ENCODE measurements at regions not wholly inside any gene's neighbourhood (a gene's known extent, or its start where the extent isn't known, plus 50 kb on each side); places are given as distances from the start of the nearest gene placed in this dataset.

DNA sequence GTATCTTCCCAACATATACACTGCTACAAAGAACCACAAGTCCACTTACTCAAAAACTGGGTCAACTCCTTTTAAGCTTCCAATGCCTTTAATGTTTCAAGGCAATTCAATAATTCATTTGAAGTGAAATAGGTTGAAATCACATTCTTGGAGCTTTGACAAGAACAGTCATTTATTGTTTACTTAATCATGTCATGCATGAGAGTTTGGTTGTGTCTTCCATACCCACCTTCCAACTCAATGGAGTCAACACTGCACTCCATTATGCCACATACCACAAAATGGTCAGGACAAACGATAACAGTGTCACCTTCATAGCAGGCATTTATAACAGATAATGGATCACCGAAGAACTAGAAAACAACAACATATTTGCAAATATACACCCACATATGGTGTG, 506.3 kb downstream of the UQCRFS1 start:
- no peak overlapping the region for H3K4me3 ChIP-seq (ENCODE audit: low read depth, low read length, poor library complexity, severe bottlenecking)
- POLR2A ChIA-PET (ENCODE audit: low non-redundant PET): no interaction called here
- H3K9me3 ChIP-seq (ENCODE audit: low read depth, low read length, poor library complexity, severe bottlenecking): peaks cover 16% of the 10 kb centered on the region
- no peak for TF ChIP-seq EZH2 (IDR thresholded peaks at IDR 0.05; ENCODE audit: borderline replicate concordance, low read depth, low read length, poor library complexity, severe bottlenecking)
- TF ChIP-seq, protein P1, sequence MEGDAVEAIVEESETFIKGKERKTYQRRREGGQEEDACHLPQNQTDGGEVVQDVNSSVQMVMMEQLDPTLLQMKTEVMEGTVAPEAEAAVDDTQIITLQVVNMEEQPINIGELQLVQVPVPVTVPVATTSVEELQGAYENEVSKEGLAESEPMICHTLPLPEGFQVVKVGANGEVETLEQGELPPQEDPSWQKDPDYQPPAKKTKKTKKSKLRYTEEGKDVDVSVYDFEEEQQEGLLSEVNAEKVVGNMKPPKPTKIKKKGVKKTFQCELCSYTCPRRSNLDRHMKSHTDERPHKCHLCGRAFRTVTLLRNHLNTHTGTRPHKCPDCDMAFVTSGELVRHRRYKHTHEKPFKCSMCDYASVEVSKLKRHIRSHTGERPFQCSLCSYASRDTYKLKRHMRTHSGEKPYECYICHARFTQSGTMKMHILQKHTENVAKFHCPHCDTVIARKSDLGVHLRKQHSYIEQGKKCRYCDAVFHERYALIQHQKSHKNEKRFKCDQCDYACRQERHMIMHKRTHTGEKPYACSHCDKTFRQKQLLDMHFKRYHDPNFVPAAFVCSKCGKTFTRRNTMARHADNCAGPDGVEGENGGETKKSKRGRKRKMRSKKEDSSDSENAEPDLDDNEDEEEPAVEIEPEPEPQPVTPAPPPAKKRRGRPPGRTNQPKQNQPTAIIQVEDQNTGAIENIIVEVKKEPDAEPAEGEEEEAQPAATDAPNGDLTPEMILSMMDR (conservative IDR thresholded peaks at IDR 0.05; ENCODE audit: low read depth, low read length): no peak
- no peak for DNase-seq (ENCODE audit: low spot score)
- no peaks in the 10 kb centered on the region for H3K36me3 ChIP-seq (ENCODE audit: insufficient read depth, low read length, poor library complexity, severe bottlenecking)
- H3K27ac ChIP-seq (ENCODE audit: low read depth, low read length, poor library complexity, severe bottlenecking): no peak overlapping the region
- CTCF ChIA-PET: no interaction called here
- intact Hi-C loops (cut with micrococcal nuclease; ENCODE audit: unreplicated experiment): no loop called here
- no TSS peak for BruUV-seq (replicated peaks)
- H3K27me3 ChIP-seq (replicated peaks; ENCODE audit: insufficient read depth, low read depth, low read length, poor library complexity): no peaks in the 10 kb centered on the region
- H3K4me1 ChIP-seq (ENCODE audit: insufficient read depth, low read length, poor library complexity, severe bottlenecking): no peaks in the 10 kb centered on the region

DNA sequence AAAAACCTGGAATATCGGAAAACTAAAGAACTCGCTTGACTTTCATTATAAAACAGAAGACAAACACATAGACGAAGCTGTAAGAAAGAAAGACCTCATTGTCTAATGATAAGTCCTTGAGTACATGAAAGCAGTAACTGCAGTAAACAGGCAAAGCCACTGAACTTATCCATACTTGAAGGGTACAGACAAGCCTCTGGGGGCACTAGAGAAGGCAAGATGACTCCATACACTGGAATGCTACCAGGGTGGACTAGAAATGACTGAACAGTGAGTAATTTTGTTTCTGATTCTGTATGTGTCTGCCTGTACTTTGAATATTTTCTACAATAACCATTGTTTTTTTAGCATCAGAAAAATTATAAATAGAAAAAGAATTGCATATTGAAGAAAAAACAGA, 507.9 kb downstream of the UQCRFS1 start:
- Histone ChIP-seq H3K27ac (ENCODE audit: low read depth, low read length, poor library complexity, severe bottlenecking) (no peak overlapping the region), H3K36me3 (ENCODE audit: insufficient read depth, low read length, poor library complexity, severe bottlenecking) (no peaks in the 10 kb centered on the region), H3K4me1 (ENCODE audit: insufficient read depth, low read length, poor library complexity, severe bottlenecking) (no peaks in the 10 kb centered on the region), H3K27me3 (replicated peaks; ENCODE audit: insufficient read depth, low read depth, low read length, poor library complexity) (no peaks in the 10 kb centered on the region), H3K4me3 (ENCODE audit: low read depth, low read length, poor library complexity, severe bottlenecking) (no peak overlapping the region), H3K9me3 (ENCODE audit: low read depth, low read length, poor library complexity, severe bottlenecking) (peaks cover 26% of the 10 kb centered on the region)
- intact Hi-C loops (cut with micrococcal nuclease; ENCODE audit: unreplicated experiment): no loop called here
- peak; percentile 3 for DNase-seq (ENCODE audit: low spot score)
- POLR2A ChIA-PET (ENCODE audit: low non-redundant PET): interaction anchor here (0.6 kb wide), 1 partner anchor 36 kb away, joined by 4 read pairs; no protein-coding TSS in a partner anchor
- BruUV-seq (replicated peaks): no TSS peak
- TF ChIP-seq, protein P1 (conservative IDR thresholded peaks at IDR 0.05; ENCODE audit: low read depth, low read length): no peak
- TF ChIP-seq EZH2 (IDR thresholded peaks at IDR 0.05; ENCODE audit: borderline replicate concordance, low read depth, low read length, poor library complexity, severe bottlenecking): no peak
- CTCF ChIA-PET: no interaction called here

DNA sequence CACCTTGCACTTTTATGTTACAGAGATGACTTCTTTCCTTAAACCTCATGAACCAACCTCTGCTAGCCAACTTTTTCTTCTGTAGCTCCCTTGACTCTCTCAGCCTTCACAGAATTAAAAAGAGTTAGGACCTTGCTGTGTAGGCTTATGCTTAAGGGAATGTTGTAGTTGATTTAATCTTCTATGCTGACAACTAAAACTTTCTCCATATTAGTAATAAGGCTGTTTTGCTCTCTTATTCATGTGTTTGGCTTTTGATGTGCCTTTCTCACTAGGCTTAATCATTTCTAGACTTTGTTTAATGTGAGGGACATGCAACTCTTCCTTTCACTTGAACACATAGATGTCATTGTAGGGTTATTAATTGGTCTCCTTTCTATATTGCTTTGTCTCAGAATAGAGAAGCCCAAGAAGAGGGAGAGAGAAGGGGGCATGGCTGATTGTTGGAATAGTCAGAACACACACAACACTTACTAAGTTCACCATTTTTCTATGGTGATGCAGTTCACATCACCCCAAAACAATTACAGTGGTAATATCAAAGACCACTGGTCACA, 509.5 kb downstream of the UQCRFS1 start:
- intact Hi-C loops (cut with micrococcal nuclease; ENCODE audit: unreplicated experiment): no loop called here
- BruUV-seq (replicated peaks): no TSS peak

More for the DNA sequence above, 509.5 kb downstream of the UQCRFS1 start:
- Histone ChIP-seq H3K4me3 (ENCODE audit: low read depth, low read length, poor library complexity, severe bottlenecking) (no peak overlapping the region), H3K27ac (ENCODE audit: low read depth, low read length, poor library complexity, severe bottlenecking) (no peak overlapping the region), H3K9me3 (ENCODE audit: low read depth, low read length, poor library complexity, severe bottlenecking) (peaks cover 26% of the 10 kb centered on the region), H3K27me3 (replicated peaks; ENCODE audit: insufficient read depth, low read depth, low read length, poor library complexity) (no peaks in the 10 kb centered on the region), H3K4me1 (ENCODE audit: insufficient read depth, low read length, poor library complexity, severe bottlenecking) (no peaks in the 10 kb centered on the region), H3K36me3 (ENCODE audit: insufficient read depth, low read length, poor library complexity, severe bottlenecking) (no peaks in the 10 kb centered on the region)
- CTCF ChIA-PET: no interaction called here
- POLR2A ChIA-PET (ENCODE audit: low non-redundant PET): no interaction called here
- no peak for TF ChIP-seq EZH2 (IDR thresholded peaks at IDR 0.05; ENCODE audit: borderline replicate concordance, low read depth, low read length, poor library complexity, severe bottlenecking)
- TF ChIP-seq, protein P1 (conservative IDR thresholded peaks at IDR 0.05; ENCODE audit: low read depth, low read length): no peak
- DNase-seq (ENCODE audit: low spot score): no peak
